IgD-negative memory B cell (primary cell): ENCODE measurements at regions not wholly inside any gene's neighbourhood (a gene's known extent, or its start where the extent isn't known, plus 50 kb on each side); places are given as distances from the start of the nearest gene placed in this dataset.
"Not testable (repeated sequence)": the region's sequence is repeated elsewhere in the genome, so short reads cannot be mapped to it uniquely, and the experiment has no call there.

ENCODE experiments used
- H3K27ac Mint-ChIP-seq, 3 donors: one replicate each; pipeline ENCODE4 v1.8.0; 2020 to 2022; ENCODE audit warnings: mild to moderate bottlenecking in 3 of 3, mixed read lengths in 3 of 3, moderate library complexity in 1 of 3
- H3K27me3 Mint-ChIP-seq: one replicate; pipeline ENCODE4 v1.8.0; 2021; ENCODE audit warnings: mixed read lengths
- H3K36me3 Mint-ChIP-seq: one replicate; pipeline ENCODE4 v1.8.0; 2020; ENCODE audit warnings: mild to moderate bottlenecking, mixed read lengths
- H3K4me1 Mint-ChIP-seq, 3 donors: one replicate each; pipeline ENCODE4 v1.8.0; 2020 to 2022; ENCODE audit warnings: mixed read lengths in 3 of 3, mild to moderate bottlenecking in 1 of 3
- H3K4me3 Mint-ChIP-seq, 4 donors: one replicate each; pipeline ENCODE4 v1.8.0; 2020 to 2022; ENCODE audit warnings: mild to moderate bottlenecking in 4 of 4, mixed read lengths in 4 of 4, moderate library complexity in 3 of 4
- H3K9me3 Mint-ChIP-seq, 3 donors: one replicate each; pipeline ENCODE4 v1.8.0; 2020 to 2021; ENCODE audit warnings: mixed read lengths in 3 of 3, mild to moderate bottlenecking in 1 of 3

DNA sequence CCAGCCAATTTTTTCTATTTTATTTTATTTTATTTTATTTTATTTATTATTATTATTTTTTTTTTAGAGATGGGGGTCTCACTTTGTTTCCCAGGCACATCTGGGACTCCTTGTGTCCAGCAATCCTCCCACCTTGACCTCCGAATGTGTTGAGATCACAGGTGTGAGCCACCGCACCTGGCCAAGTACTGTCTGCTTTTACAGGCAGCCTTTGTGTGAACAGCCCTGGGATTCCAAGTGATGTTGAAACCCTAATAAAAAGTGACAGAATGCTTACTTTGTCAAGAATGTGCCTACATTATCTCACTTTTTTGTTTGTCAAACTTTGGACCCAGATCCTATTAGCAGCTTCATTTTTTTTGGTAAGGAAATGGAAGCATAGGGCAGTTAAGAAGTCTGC, 220.1 kb upstream of the EDNRB start:
- Mint-ChIP-seq H3K27ac (no peak overlapping the region), H3K36me3 (no peaks in the 10 kb centered on the region), H3K4me3 (no peak overlapping the region), H3K27me3 (no peaks in the 10 kb centered on the region), H3K4me1 (peaks cover 5 to 7% (median 5%) of the 10 kb centered on the region in 3 donors), H3K9me3 (no peaks in the 10 kb centered on the region)

DNA sequence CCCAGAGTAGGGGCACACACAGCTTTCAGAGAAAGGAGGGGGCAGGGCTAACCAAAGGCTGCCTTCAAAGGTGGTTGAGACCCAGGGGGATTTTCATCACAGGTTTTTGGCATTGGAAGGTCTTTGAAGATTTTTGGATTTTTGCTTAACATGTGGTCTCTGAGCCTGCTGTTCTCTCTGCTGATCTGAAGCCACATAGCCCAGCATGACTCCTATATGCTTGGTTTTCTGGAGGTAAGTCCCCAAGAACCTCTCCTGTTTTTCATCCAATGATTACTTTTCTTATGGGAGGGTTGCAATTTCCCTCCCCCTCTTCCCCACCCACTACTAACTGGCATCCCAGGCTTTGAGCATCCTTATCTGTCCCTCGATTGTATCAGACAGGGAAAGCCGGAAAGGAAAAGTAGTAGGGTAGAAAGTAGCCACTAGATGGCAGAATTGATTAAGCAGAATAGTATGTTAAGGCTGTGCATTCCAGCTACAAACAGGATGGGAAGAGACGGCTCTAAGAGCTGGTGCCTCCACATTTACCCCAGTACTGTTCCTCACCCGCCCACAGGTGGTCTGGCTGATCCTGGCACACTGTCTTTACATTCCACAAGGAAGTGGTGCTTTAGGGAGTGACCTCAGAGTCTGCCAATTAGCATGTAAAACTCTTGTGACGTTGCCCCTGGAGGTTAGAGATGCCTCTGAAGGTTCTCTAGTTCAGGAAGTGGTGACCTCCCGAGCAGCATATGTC, 218.9 kb upstream of the EDNRB start:
- Mint-ChIP-seq H3K27me3 (no peaks in the 10 kb centered on the region), H3K4me3 (peak overlapping the region in 3 of 4 donors; percentile 35 to 87 (median 80)), H3K4me1 (peaks cover 5 to 7% (median 5%) of the 10 kb centered on the region in 3 donors), H3K27ac (no peak overlapping the region), H3K9me3 (no peaks in the 10 kb centered on the region), H3K36me3 (no peaks in the 10 kb centered on the region)

DNA sequence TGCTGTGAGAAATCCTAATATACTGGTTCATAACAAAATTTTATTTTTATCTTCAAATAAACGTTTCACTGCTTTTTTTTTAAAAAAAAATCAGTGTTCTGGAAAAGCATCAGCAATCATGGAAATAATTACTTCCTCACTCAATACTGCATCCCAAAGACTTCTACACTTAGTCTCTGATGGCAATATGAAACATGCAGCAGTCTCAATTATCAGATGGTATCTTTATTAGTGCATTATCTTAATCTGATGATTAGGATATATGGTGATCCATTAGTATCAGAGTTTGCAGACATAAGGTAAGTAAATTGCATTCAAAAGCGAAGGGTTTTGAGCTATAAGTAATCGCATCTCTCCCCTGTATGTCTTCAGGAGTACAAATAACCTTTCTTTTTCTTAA, 218.3 kb upstream of the EDNRB start:
- H3K9me3 Mint-ChIP-seq, result no peaks in the 10 kb centered on the region

DNA sequence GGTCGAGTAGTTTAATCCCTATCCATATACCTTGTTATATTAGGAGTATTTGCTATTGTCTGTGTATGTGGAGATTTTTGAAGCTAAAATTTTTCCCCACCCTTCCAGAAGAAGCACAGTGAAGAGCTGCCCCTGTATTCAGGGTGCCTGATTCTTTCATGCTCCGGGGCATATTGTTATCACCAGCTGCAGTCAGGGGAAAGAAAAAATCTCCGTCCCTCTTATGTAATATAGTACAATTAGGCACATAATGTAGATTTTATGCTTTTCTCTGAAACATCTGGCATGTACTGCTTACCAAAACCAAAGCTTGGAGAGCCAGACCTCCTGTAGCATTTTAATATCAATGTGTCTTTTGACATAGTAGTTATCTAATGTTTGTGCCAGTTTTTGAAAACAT, 214.9 kb upstream of the EDNRB start:
- H3K4me3 Mint-ChIP-seq, result no peak overlapping the region

More for the DNA sequence above, 218.3 kb upstream of the EDNRB start:
- Mint-ChIP-seq H3K4me3 (no peak overlapping the region), H3K27me3 (no peaks in the 10 kb centered on the region), H3K27ac (no peak overlapping the region), H3K36me3 (no peaks in the 10 kb centered on the region), H3K4me1 (peaks cover 5 to 7% (median 5%) of the 10 kb centered on the region in 3 donors)

DNA sequence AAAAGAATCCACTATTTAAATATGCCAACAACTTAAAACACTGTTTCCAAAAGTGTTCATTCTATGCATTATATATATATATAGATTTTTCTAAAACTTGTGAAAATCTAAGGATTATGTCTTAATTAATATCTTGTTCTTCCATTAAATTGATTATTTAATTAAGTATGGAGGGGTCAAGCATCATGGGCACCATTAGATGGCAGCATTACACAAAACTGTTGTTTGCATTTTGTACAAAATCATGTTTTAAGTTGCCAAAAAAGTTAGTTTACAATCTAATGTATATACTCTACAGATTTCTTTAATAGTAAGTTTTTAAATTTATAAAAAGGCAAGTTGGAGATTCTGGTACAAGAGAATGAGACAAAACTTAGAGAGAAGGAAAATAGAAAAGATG, 213.2 kb upstream of the EDNRB start:
- Mint-ChIP-seq H3K4me3 (no peak overlapping the region), H3K27ac (no peak overlapping the region), H3K27me3 (peaks cover 8% of the 10 kb centered on the region), H3K9me3 (no peaks in the 10 kb centered on the region), H3K36me3 (no peaks in the 10 kb centered on the region), H3K4me1 (no peaks in the 10 kb centered on the region)

More for the DNA sequence above, 214.9 kb upstream of the EDNRB start:
- H3K4me1 Mint-ChIP-seq, result peaks cover 5 to 7% (median 5%) of the 10 kb centered on the region in 3 donors
- H3K36me3 Mint-ChIP-seq, result no peaks in the 10 kb centered on the region
- no peak overlapping the region for H3K27ac Mint-ChIP-seq
- H3K27me3 Mint-ChIP-seq, result peaks cover 5% of the 10 kb centered on the region
- H3K9me3 Mint-ChIP-seq, result no peaks in the 10 kb centered on the region

DNA sequence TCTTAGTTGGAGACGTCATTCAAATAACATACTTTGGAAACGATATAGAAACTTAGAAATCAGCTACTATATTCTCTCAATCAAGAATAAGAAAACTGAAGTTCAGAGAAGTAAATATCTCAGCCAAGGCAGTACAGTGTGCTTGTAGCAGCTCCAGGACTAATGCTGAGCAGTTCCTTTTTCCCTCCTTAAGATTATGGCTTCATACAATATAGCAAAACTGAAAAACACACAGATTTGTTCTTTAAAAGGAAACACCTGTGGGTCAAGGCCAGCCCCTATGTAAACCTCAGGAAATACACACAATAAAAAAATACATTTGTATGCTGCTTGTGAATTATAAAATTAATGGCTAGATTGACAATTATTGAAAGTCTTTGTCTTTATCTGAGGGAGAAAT, 212.7 kb upstream of the EDNRB start:
- no peak overlapping the region for H3K4me3 Mint-ChIP-seq
- peaks cover 8% of the 10 kb centered on the region for H3K27me3 Mint-ChIP-seq
- H3K4me1 Mint-ChIP-seq, result no peaks in the 10 kb centered on the region
- no peaks in the 10 kb centered on the region for H3K36me3 Mint-ChIP-seq
- no peaks in the 10 kb centered on the region for H3K9me3 Mint-ChIP-seq
- no peak overlapping the region for H3K27ac Mint-ChIP-seq

DNA sequence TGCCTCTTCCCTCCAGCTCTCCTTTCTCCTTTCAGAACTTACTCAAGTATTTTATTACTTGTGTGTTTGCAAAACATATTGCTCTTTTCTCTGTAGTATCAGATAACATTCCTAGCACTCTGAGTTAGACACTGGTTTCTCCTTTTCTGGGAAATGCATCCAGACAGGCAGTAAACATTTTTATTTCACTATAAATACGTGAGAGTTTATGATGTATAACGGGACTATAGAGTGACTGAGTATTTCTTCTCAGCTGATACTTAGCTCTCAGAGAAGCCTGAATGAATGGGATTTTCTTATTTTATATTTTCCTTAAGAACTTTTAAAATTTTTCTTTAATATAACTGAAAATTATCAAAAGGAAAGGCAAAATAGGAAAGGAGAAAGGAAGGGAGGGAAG, 211.2 kb upstream of the EDNRB start:
- H3K9me3 Mint-ChIP-seq, result no peaks in the 10 kb centered on the region
- H3K4me1 Mint-ChIP-seq, result no peaks in the 10 kb centered on the region
- H3K4me3 Mint-ChIP-seq, result no peak overlapping the region

DNA sequence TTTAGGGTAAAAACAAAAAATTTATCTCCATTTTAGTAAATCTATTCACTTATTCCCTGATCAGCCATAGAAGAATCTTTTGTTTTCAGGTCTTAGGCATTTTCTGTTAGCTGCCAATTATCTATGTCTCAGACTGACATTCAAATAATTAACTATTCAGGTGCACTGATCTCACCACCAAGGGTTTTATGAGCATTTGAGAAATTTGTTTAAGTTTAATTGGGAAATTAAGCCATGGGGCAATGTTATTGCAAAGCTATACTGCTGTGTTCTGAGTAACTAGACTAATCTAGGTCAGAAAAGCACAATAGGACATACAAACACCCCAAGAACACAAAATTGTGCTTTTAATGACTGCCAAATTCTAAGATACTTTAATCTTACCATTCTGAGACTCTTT, 210.7 kb upstream of the EDNRB start:
- Mint-ChIP-seq H3K36me3 (no peaks in the 10 kb centered on the region), H3K4me1 (no peaks in the 10 kb centered on the region), H3K4me3 (no peak overlapping the region), H3K27ac (no peak overlapping the region), H3K27me3 (peaks cover 8% of the 10 kb centered on the region), H3K9me3 (no peaks in the 10 kb centered on the region)

More for the DNA sequence above, 211.2 kb upstream of the EDNRB start:
- Mint-ChIP-seq H3K27ac (no peak overlapping the region), H3K27me3 (peaks cover 8% of the 10 kb centered on the region), H3K36me3 (no peaks in the 10 kb centered on the region)

DNA sequence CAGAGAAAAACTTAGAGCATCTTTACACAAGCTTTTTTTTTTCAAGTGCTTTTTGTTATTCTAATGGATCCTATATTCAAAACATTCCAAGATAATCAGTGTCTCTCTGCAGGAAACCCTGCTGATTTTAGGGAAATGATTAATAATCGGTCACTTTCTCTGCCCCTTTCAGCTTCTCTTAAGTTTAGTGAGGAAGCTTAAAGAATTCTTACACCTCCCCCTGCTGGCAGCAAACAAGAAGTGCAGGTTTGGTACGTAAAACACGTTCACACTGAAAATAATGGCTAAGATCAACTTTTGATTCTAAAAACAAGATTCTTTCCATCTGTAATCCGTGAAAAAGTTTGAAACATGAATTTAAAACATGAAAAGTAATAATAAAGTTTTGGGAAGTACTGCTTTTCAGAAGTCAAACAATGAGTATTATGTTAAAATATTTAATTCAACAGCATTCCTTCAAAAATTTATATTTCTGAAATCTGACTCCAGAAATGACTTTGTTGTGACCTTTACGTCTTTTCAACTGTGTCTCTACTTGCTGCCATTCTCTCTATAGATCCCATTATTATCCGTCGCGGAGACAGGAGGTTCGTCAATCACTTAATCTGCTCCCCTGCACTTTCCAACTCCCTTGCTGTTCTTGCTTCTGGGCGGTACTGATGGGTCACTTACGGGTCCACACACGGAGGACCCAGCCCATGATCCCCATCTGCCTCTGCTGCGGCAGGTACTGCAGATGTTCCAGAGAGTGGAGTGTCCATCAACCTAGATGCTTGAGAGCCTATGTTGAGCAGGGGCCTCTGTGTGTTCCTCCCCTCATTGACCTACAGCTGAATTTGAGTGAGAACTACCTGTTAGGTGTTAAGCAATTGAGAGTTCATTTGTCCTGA, 203.1 kb upstream of the EDNRB start:
- Mint-ChIP-seq H3K9me3 (peaks cover 0 to 4% (median 0%) of the 10 kb centered on the region in 3 donors), H3K27ac (no peak overlapping the region), H3K4me3 (no peak overlapping the region), H3K36me3 (no peaks in the 10 kb centered on the region), H3K4me1 (peaks cover 0 to 2% (median 0%) of the 10 kb centered on the region in 3 donors), H3K27me3 (peaks cover 12% of the 10 kb centered on the region)

DNA sequence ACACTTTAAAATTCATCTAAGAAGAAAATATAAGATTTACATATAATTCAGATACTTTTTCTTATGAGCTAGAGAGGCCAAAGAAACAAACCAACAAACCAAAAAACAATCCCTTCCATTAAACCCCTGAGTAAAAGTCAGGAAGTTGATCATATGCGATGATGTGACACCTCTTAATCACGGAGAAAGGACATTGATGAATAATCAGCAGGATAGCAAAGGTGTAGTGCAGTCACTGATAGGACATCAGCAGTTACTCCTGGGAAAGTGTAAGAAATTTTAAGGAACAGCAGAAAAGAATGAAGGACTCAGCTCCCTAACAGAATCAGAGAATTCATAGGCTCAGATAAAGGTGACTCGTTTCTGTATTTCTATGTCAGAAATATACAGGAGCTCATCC, 202.4 kb upstream of the EDNRB start:
- Mint-ChIP-seq H3K9me3 (peaks cover 0 to 4% (median 0%) of the 10 kb centered on the region in 3 donors), H3K4me1 (peaks cover 0 to 2% (median 0%) of the 10 kb centered on the region in 3 donors), H3K27me3 (peaks cover 16% of the 10 kb centered on the region), H3K27ac (no peak overlapping the region), H3K36me3 (no peaks in the 10 kb centered on the region), H3K4me3 (no peak overlapping the region)

DNA sequence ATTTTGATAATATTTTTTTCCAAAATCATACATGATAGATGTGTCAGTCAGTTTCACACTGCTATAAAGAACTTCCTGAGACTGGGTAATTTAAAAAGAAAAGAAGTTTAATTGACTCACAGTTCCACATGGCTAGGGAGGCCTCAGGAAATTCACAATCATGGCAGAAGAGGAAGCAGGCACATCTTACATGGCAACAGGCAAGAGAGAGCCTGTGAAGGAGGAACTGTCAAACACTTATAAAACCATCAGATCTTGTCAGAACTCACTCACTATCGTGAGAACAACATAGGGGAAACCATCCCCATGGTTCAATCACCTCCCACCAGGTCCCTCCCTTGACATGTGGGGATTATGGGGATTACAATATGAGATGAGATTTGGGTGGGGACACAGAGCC, 201.5 kb upstream of the EDNRB start:
- H3K27ac Mint-ChIP-seq, H3K4me3 Mint-ChIP-seq, H3K9me3 Mint-ChIP-seq, H3K4me1 Mint-ChIP-seq, H3K36me3 Mint-ChIP-seq: not testable (repeated sequence)
- peaks cover 17% of the 10 kb centered on the region for H3K27me3 Mint-ChIP-seq

DNA sequence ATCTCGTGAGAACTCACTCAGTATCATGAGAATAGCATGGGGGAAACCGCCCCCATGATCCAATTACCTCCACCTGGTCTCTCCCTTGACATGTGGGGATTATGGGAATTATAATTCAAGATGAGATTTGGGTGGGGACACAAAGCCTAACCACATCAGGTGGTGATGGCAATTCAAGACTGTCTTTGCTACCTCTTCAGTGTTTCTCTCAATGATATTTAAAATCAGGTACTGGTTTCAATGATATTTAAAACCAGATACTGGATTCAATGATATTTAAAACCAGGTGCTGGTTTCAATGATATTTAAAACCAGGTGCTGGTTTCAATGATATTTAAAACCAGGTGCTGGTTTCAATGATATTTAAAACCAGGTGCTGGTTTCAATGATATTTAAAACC, 198.4 kb upstream of the EDNRB start:
- peaks cover 3 to 22% (median 4%) of the 10 kb centered on the region in 3 donors for H3K9me3 Mint-ChIP-seq
- H3K4me1 Mint-ChIP-seq, H3K36me3 Mint-ChIP-seq, H3K27ac Mint-ChIP-seq, H3K4me3 Mint-ChIP-seq: not testable (repeated sequence)
- H3K27me3 Mint-ChIP-seq, result peaks cover 14% of the 10 kb centered on the region

DNA sequence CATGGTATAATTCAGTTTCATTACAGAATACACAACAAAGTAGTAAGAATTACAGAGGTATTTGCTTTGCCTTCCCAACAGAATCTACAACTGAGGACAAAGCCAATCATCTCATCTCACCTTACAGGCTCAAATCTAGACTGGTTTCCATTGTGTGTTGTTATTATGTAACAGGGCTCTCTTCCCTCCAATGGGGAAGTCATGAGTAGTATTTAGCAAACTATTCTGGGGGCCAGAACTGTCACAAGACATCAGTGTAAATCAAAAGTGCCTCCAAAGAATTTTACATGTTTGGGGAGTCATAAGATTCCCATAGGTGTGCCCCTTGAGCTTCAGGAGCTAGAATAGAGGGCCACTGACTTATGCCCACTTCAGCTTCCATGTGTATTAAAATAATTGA, 187.0 kb upstream of the EDNRB start:
- Mint-ChIP-seq H3K27ac (no peak overlapping the region), H3K4me3 (no peak overlapping the region)

DNA sequence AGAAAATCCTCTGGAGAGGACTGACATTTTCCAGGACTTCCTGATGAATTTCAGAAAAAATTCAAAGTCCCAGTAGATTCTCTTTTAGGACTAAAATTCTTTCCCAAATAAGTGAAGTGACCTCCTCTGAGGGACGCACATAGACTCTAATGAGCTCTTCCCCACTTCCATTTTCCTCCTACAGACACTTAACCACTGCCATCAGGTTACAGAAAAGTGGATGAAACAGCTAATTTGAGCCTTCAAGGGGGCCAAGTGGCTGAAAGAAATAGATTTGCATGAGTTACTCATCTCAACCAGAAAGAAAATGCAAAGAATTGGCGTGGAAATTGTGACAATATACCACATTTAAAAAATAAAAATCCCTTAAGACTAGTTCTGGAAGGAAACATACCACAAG, 185.3 kb upstream of the EDNRB start:
- H3K27ac Mint-ChIP-seq, result no peak overlapping the region
- no peaks in the 10 kb centered on the region for H3K36me3 Mint-ChIP-seq
- H3K4me3 Mint-ChIP-seq, result no peak overlapping the region
- no peaks in the 10 kb centered on the region for H3K9me3 Mint-ChIP-seq
- peaks cover 0 to 1% (median 0%) of the 10 kb centered on the region in 3 donors for H3K4me1 Mint-ChIP-seq
- no peaks in the 10 kb centered on the region for H3K27me3 Mint-ChIP-seq

More for the DNA sequence above, 187.0 kb upstream of the EDNRB start:
- Mint-ChIP-seq H3K36me3 (no peaks in the 10 kb centered on the region), H3K4me1 (peaks cover 0 to 1% (median 0%) of the 10 kb centered on the region in 3 donors), H3K27me3 (no peaks in the 10 kb centered on the region), H3K9me3 (no peaks in the 10 kb centered on the region)

DNA sequence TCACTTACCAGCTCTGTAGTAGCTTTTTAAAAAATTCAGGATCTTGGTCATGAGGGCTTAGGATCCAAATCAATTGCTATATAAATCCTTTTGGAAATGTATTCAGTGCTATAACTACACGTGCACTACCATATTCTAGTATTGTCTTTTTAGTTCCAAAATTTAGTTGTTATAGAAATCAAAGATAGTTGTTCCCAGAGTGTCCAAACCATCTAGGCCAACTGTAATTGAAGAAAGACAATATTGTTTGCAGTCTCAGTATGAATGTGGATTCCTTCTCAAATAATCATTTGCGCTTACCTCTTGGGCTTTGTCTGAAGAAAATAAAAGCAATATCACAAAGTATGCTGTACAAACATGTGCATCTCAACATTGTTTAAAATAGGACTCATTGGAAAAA, 184.1 kb upstream of the EDNRB start:
- peaks cover 0 to under 1% (median 0%) of the 10 kb centered on the region in 3 donors for H3K4me1 Mint-ChIP-seq
- no peaks in the 10 kb centered on the region for H3K27me3 Mint-ChIP-seq
- no peaks in the 10 kb centered on the region for H3K36me3 Mint-ChIP-seq
- no peaks in the 10 kb centered on the region for H3K9me3 Mint-ChIP-seq
- no peak overlapping the region for H3K4me3 Mint-ChIP-seq
- no peak overlapping the region for H3K27ac Mint-ChIP-seq
